Endothelial cell of umbilical vein (primary cell): ENCODE measurements at regions not wholly inside any gene's neighbourhood (a gene's known extent, or its start where the extent isn't known, plus 50 kb on each side); places are given as distances from the start of the nearest gene placed in this dataset.

Experiments
- CTCF ChIP-seq, 2 donors: IDR thresholded peaks; 1 replicate in 1 of 2; 2 replicates in 1 of 2; pipeline ENCODE4 v1.5.1; 2011; ENCODE audit warnings: low read length in 2 of 2, mild to moderate bottlenecking in 2 of 2, moderate library complexity in 2 of 2, control low read depth in 1 of 2, inconsistent platforms in 1 of 2, low read depth in 1 of 2; ENCODE audit not compliant: insufficient read depth in 1 of 2; ENCODE audit errors: extremely low read depth in 1 of 2
- JUN ChIP-seq: IDR thresholded peaks from 2 replicates; pipeline ENCODE4 v1.6.1; 2011; ENCODE audit warnings: borderline replicate concordance, low read depth; ENCODE audit not compliant: insufficient read length, insufficient read depth
- MAX ChIP-seq: IDR thresholded peaks from 2 replicates; pipeline ENCODE4 v1.6.1; 2011; ENCODE audit not compliant: insufficient read depth, insufficient read length
- MYC ChIP-seq: IDR thresholded peaks from one replicate; pipeline ENCODE4 v1.6.1; 2011; ENCODE audit warnings: mild to moderate bottlenecking, low read depth, low read length
- POLR2A ChIP-seq: IDR thresholded peaks from 2 replicates; pipeline ENCODE4 v1.6.1; 2012; ENCODE audit warnings: low read depth, mild to moderate bottlenecking, control low read depth, low read length

GRCh38 chr5:54909911-54910870 lies 75.2 kb downstream of the ESM1 start:
- TF ChIP-seq POLR2A (no peak), CTCF (IDR thresholded peaks at IDR 0.05; ENCODE audit: extremely low read depth in 1 of 2, insufficient read depth in 1 of 2, low read depth in 1 of 2, low read length in 2 of 2) (no peak), MYC (no peak), JUN (peak; percentile 84), MAX (no peak)
